OCI-LY7 (cell line): ENCODE measurements at regions not wholly inside any gene's neighbourhood (a gene's known extent, or its start where the extent isn't known, plus 50 kb on each side); places are given as distances from the start of the nearest gene placed in this dataset.

Experiments
- EZH2phosphoT487 ChIP-seq: fragments of 200-600 bp; sonication (generic); IDR thresholded peaks from 2 replicates; pipeline ENCODE4 v1.6.1; 2018; ENCODE audit warnings: low read depth, borderline replicate concordance, mild to moderate bottlenecking, mixed run types, antibody characterized with exemption, low read length, moderate library complexity, mixed read lengths
- TF ChIP-seq, protein P1 (sequence below): fragments of 200-600 bp; sonication (generic); conservative IDR thresholded peaks from 2 replicates; pipeline ENCODE4 v1.5.1; 2014; ENCODE audit warnings: mild to moderate bottlenecking, antibody characterized with exemption, low read length, moderate library complexity, mixed read lengths

DNA sequence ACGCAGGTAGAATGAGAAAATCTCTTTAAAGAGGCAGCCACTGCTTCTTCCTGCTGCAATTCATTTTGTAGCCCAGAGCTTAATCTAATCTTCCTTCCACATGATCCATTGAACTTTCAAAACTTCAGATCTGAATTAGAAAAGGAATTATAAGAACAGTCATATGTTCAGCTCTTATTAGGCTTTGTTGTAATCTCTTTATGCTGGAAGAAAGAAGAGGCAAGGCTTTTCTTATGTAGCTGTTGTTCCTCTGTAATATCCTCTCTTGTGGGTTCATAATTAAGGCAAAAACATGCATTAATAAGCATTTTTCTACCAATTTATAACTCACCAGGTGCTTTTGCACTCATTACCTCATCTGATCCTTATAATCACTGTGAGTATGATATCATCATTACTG lies 634.9 kb upstream of the CFAP20DC start:
- TF ChIP-seq, protein P1, sequence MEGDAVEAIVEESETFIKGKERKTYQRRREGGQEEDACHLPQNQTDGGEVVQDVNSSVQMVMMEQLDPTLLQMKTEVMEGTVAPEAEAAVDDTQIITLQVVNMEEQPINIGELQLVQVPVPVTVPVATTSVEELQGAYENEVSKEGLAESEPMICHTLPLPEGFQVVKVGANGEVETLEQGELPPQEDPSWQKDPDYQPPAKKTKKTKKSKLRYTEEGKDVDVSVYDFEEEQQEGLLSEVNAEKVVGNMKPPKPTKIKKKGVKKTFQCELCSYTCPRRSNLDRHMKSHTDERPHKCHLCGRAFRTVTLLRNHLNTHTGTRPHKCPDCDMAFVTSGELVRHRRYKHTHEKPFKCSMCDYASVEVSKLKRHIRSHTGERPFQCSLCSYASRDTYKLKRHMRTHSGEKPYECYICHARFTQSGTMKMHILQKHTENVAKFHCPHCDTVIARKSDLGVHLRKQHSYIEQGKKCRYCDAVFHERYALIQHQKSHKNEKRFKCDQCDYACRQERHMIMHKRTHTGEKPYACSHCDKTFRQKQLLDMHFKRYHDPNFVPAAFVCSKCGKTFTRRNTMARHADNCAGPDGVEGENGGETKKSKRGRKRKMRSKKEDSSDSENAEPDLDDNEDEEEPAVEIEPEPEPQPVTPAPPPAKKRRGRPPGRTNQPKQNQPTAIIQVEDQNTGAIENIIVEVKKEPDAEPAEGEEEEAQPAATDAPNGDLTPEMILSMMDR, result no peak
- no peak for TF ChIP-seq EZH2phosphoT487
